Bronchial epithelial cell (primary cell): ENCODE measurements at regions not wholly inside any gene's neighbourhood (a gene's known extent, or its start where the extent isn't known, plus 50 kb on each side); places are given as distances from the start of the nearest gene placed in this dataset.

Experiments used
- DNase-seq: peaks from one replicate; pipeline ENCODE4 v3.0.0-alpha.2; 2010; ENCODE audit warnings: low read depth
- FAIRE-seq: peaks from 2 replicates; lab custom pipeline; 2011; peaks lifted over from hg19 to GRCh38; lab: Jason Lieb, UNC
- H3K27me3 ChIP-seq: 2 replicates; pipeline ENCODE4 v1.5.1; 2011; ENCODE audit warnings: low read length; ENCODE audit not compliant: control insufficient read depth, insufficient read depth
- H3K36me3 ChIP-seq: 2 replicates; pipeline ENCODE4 v1.5.1; 2011; ENCODE audit warnings: low read length; ENCODE audit not compliant: control insufficient read depth, insufficient read depth
- H3K4me3 ChIP-seq: 2 replicates; pipeline ENCODE4 v1.5.1; 2011; ENCODE audit warnings: mild to moderate bottlenecking, low read depth, low read length, control low read depth
- CTCF ChIP-seq: IDR thresholded peaks from 2 replicates; pipeline ENCODE4 v1.5.1; 2011; ENCODE audit warnings: mild to moderate bottlenecking, moderate library complexity, low read length, control low read depth, inconsistent platforms; ENCODE audit not compliant: insufficient read depth, severe bottlenecking

- no peak for TF ChIP-seq CTCF
- no peaks in the 10 kb centered on the region for H3K36me3 ChIP-seq
- no peak overlapping the region for H3K4me3 ChIP-seq
- no peaks in the 10 kb centered on the region for H3K27me3 ChIP-seq
- FAIRE-seq (no peak), DNase-seq (no peak)
Observed at GRCh38 chr4:78673337-78673736, 102.8 kb upstream of the BMP2K start.

GRCh38 chr4:78675325-78675724 is 100.8 kb upstream of the BMP2K start:
- DNase-seq (no peak), FAIRE-seq (no peak)
- Histone ChIP-seq H3K27me3 (peaks cover 1% of the 10 kb centered on the region), H3K36me3 (no peaks in the 10 kb centered on the region), H3K4me3 (no peak overlapping the region)
- TF ChIP-seq CTCF: no peak

- DNase-seq (no peak), FAIRE-seq (no peak)
- Histone ChIP-seq H3K36me3 (no peaks in the 10 kb centered on the region), H3K27me3 (peaks cover 2% of the 10 kb centered on the region), H3K4me3 (no peak overlapping the region)
- no peak for TF ChIP-seq CTCF
Observed at GRCh38 chr4:78682070-78682469, 94.1 kb upstream of the BMP2K start.

- FAIRE-seq: no peak
Observed at GRCh38 chr4:78683352-78683751, 92.8 kb upstream of the BMP2K start.

GRCh38 chr4:78684325-78685079 is 91.6 kb upstream of the BMP2K start:
- no peak for FAIRE-seq

More at GRCh38 chr4:78683352-78683751, 92.8 kb upstream of the BMP2K start:
- no peaks in the 10 kb centered on the region for H3K36me3 ChIP-seq
- no peak for TF ChIP-seq CTCF
- H3K27me3 ChIP-seq: peaks cover 2% of the 10 kb centered on the region
- H3K4me3 ChIP-seq: no peak overlapping the region
- no peak for DNase-seq

More at GRCh38 chr4:78684325-78685079, 91.6 kb upstream of the BMP2K start:
- peaks cover 2% of the 10 kb centered on the region for H3K27me3 ChIP-seq
- H3K4me3 ChIP-seq: no peak overlapping the region
- DNase-seq: no peak
- no peak for TF ChIP-seq CTCF
- no peaks in the 10 kb centered on the region for H3K36me3 ChIP-seq
